GM21529 (cell line): ENCODE measurements at regions not wholly inside any gene's neighbourhood (a gene's known extent, or its start where the extent isn't known, plus 50 kb on each side); places are given as distances from the start of the nearest gene placed in this dataset.

Source experiments
- ATAC-seq: cut with Tn5 transposase; IDR thresholded peaks from one replicate; pipeline ENCODE4 v1.9.1; 2021; ENCODE audit not compliant: unreplicated experiment

DNA sequence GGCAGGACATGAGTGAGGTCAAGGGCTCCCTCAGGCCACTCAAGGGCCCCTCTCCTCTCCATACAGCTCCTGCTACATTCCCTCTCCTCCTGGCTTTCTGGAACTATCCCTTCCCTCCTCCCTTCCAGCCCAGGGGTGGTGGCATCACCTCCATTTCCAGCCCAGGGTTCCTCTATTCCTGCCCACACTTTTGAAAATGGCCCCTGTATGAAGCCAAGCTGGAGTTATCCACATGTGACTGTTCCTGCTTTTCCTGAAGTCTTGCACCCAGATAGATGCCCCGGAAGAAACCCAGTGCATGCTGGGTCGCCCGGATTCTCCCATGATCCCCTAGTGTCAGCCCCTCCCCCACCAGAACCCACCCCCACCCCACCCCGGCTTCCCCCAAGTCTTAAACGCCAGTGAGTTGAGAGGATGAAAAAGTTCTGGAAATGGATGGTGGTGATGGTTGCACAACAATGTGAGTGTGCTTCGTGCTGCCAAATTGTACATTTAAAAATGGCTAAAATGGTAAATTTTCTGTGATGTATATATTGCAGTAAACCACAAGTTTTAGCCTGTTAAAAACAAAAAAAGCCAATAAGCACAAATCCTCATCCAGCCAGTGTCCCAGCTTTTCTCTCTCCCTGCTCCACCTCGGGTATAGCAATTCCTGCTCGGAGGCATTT, 136.9 kb downstream of the SCARB1 start:
- no peak for ATAC-seq

DNA sequence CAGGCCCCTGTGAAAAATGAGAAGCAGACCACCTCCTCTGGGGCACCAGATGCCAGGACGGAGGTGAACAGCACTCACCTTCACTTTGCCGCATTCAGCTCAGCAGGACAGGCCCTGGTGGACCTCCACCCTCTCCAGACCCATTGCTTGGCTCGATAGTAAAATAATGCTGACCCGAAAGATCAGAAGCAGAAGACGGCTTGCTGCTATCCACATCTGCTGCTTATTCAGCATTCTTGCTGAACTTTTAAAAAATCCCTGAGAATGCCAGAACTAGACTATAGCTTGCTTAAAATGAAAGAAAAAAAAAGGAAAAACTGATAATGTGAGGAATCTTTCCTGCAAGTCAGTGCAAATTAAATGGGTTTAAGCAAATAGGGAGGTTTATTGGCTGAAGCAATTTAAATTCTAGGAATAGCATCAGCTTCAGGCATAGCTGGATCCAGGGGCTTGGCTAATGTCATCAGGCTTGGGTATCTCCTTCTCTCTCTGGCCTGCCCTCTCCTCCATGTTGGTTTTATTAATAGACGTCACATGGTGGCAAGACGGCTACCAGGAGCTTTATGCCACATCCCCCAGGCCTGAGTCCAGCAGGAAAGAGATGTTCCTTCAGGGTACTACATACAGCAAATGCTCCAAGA, 137.9 kb downstream of the SCARB1 start:
- ATAC-seq, result no peak

DNA sequence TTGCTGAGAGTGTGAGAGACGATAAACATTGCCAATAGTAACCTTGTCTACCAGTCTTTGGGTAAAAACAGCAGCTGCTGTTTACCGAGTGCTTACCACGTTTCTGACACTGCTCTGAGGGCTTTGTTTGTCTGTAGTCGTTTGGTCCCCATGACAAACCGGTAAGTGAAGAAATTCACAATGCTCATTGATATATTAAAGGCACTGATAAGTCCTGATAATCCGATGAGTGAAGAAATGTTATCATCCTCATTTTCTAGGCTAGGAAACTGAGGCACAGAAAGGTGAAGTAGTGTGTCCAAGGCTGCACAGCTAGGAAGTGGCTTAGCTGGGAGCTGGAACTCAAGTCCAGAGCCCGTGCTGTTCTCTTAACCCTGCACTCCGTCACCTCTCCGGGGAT, 138.6 kb downstream of the SCARB1 start:
- ATAC-seq, result no peak

DNA sequence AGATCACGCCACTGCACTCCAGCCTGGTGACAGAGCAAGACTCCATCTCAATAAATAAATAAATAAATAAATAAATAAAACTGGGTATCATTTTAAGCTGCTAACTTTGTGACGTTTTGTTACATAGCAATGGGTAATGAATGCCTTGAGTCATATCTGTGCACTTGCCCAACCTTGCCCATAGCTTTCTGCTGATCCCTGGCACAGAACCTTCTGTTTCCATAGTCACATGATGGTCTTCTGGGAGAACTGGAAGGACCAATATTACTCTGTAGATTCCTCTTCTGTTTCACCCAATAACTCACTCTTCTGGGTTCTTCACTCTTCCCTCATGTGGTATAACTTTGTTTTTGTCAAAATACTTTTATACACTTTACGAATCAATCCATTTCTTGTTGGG, 140.8 kb downstream of the SCARB1 start:
- ATAC-seq, result no peak

DNA sequence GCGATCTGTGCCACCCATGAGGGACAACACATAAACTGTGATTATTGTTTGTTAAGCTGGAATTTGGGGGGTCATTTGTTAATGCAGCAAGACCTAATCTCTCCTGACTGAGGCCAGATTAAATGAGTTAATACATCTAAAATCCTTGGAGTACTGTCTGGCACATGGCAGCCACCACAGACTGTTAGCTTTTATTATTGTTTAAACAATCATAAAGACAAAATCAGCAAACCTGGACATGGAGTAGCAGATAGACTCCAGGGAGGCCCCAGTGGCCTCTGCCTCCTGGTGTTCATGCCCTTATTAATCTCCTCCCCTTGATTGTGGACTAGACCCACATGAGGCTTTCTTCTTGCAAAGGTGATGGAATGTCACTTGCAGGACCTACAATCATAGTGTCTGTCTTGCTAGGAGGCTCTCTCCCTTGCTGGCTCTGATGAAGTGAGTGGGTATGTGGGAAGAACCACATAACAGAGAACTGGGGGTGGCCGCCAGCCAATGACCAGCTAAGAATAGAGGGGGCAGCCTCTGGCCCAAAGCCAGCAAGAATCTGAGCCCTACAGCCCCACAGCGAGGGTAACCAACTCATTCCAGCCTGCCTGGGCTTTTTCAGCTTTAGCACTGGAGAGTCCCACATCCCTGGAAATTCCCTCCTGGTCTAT, 142.0 kb downstream of the SCARB1 start:
- ATAC-seq, result no peak

DNA sequence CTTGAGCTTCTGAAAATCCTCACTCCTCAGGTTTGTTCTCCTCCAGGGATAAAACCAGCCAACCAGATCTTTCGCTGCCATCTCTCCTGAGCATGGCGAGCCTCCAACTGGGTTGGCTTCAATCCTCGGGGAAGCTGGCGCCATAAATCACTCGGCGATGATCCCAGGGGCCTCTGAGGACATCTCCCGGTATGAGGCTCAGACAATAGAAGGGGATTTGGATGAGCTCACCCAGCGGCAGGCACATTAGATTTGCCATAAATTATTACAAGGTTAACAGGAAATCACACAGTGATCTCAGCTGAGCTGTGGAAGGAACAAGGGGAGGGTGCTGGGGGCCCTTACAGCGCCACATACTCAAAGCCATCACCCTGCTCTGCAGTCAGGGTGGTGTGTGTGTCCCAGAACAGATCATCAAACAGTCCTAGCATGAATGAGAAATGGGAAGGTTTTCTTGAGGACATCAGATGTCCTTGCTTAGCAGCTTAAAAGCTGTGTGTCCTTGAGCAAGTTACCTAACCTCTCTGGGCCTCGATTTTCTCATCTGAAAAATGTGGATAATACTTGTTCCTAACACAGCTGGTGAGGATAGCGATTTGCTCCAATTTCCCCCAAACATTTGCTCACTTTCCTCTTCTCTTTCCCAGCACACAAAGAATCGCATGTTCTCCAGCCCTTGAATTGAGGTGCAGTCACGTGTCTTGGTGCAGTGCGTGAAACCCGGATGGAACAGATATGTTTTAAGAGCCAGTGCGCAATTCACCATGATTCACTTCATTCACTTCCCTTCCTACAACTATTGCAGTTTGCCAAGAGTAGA, 142.8 kb downstream of the SCARB1 start:
- ATAC-seq, result no peak

DNA sequence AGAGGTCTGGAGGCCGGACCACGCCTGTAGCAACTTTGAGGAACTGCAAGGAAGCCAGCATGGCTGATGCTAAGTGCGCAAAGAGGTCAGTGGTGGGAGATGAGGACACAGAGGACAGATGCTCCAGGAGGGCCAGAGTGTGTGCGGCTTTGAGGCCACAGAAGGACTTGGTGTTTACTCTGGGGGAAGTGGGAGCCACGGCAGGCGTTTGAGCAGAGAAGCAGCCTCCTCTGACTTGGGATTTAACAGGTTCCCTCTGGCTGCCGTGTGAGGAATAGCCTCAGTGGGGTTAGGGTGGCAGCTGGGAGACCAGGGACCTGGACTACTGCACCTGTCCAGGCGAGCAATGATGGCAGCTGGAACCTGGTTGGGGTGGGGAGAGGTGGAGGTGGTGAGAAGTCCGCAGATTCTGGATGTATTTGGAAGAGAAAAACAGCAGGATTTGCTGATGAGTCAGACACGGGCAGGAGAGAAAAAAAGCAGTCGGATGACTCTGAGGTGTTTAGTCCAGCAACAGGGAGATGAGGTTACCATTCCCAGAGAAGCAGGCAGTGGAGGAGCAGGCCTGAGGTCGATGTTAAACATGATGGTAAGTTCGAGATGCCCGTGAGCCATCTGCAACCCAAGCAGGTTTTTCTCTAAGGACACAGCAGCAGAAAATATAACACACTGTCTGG, 143.5 kb downstream of the SCARB1 start:
- ATAC-seq, result no peak

DNA sequence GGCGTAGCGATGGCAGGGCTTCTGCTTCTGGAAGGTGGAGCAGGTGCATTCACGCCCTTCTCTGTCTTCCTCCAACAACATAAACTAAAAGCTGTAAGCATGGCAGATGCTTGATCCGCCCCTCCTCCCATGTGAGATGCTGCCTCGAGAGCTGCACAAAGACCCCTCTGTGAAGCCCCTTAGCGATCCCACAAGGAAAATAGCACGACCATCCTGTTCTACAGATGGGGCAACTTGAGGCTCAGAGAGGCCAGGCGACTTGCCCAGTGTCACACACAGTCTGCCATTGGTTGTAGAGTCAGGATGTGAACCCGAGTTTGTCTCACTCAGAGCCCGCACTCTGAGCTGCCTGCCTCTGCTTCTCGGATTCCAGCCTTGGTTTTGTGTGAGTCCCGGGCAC, 144.4 kb downstream of the SCARB1 start:
- no peak for ATAC-seq

DNA sequence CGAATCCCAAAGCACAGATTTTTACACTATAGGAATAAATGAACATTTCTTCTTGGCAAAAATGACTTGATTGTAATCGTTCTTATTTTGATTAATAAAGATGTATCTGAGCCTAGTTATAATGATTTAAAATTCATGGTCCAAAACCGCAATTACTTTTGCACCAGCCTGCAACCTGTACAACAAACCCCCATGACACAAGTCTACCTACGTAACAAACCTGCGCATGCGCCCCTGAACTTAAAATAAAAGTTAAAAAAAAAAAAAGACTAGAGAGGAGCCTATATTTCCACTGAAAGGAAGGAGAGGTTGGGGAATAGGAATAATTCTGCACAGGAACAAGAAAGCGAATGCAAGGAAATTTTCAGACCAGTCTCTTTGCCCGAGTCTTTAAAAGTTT, 145.2 kb downstream of the SCARB1 start:
- ATAC-seq, result no peak

DNA sequence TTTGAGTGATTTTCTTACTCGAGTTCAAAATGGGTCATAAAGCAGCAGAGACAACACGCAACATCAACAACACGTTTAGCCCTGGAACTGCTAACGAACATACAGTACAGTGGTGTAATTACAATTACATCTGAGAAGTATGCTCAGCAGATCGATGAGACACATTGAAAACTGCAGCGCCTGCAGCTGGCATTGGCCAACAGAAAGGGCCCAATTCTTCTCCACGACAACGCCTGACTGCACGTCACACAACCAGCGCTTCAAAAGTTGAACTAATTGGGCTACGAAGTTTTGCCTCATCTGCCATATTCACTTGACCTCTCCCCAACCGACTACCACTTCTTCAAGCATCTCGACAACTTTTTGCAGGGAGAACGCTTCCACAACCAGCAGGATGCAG, 145.6 kb downstream of the SCARB1 start:
- ATAC-seq, result no peak

DNA sequence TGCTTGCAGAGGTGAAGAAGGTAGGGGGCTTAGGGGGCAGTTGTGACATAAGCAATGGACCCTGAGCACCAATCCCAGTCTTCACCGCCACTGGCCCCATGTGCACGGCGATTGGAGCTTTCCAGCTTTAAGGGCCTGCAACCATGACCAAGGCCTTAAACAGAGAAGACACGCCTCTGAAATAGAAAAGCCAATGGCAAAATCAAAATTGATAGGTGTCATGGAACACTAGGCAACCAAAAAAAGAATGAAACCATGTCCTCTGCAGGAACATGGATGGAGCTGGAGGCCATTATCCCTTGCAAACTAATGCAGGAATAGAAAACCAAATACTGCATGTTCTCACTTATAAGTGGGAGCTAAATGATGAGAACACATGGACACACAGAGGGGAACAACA, 146.3 kb downstream of the SCARB1 start:
- ATAC-seq, result no peak

DNA sequence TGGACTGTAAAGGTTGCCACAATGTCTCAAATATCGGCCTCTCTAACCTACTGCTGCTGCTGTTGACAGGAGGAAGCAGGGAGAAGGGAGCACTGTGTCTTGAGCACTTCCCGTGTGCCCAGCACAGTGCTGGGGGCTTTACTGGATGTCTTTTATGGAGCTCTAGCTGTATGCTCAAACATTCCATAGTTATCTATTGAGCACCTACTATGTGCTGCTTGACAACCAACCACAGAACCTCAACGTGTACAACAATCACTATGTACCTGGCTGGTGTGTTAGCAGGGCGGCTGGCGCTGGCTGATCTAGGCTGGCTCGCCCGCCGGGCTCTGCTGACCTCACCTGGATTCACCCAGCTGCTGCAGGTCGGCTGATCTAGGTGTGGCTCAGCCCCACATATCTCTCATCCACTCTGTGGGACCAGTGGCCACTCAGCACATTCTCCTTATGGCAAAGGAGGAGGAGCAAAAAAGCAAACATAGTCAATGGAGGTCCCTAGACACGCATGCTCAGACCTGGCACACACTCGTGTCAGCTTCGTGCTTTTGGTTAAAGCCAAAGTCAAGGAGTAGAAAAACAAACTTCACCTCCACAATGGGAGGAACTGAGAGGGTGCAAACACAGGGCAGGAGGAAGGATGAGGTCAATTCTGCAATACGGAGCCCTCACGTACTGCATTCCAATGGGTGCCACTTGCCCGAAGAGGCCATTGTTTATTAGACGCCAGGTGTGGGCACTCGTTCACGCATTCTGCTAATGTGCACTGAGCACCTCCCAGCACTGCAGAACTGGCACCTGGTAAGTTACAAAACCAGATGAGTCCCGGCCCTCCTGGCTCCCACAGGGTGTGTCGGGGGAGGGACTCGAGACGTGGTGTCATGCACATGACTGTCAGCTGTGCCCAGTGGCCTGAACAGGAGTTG, 147.2 kb downstream of the SCARB1 start:
- no peak for ATAC-seq

DNA sequence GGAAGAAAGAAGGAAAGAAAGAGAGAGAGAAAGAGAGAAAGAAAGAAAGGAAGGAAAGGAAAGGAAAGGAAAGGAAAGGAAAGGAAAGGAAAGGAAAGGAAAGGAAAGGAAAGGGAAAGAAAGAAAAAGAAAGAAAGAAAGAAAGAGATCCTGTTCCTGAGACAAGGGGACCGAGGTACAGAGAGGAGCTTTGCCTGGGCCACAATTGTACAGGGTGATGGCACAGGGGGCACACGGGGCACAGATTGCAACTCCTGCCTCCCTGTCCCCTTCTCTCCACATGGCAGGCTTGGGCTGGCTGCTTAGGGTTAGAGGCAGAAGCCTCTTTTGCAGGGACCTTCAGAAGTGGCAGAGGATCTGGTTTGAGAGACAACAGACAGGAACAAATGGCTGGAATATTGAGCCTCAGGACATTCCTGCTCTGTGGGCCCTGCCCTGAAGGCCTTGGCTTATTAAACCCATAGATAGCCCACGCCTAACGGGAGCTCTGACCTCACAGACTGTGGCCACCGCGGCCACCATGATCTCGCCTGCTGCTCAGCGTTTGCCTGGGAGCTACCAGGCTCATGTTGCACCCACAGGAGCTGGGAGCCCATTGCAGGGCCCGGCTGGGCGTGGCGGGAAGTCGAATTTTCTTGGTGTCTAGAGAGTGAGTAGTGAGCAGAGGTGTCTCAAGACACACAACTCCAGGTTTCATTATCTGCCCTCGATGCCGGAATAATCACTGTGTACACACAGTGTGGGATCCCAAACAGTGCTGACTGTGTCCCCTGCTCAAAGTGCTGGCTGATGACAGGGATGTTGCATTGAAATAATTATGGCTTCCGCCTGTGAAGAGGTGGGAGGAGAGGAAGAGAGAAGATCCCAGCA, 147.9 kb upstream of the NCOR2 start:
- ATAC-seq, result no peak

DNA sequence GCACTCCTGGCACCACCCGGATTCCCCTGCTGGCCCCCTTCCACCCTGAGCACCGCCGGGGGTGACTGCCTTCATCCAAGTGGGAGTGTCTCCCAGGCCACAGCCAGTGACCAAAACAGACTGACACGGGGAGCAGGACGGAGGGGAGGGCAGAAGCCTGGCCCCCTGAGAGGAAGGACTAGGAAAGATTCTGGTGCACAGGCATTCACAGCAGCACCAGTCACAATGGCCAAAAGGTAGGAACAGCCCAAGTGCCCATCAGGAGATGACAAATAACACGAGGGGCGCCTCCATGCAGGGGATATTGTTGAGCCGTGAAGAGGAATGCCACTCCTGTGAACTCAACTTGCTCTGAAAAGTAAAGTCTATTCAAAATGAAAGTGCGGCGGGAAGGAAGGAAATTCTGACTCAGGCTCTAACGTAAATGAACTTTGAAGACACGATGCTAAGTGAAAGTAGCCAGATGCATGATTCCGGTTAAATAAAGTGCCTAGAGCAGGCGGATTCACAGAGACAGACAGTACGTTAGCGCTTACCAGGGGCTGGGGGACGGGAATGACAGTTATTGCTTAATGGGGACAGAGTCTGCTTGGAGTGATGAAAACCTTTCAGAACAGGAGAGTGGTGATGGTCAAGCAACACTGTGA, 146.1 kb upstream of the NCOR2 start:
- ATAC-seq, result peak; percentile 81

DNA sequence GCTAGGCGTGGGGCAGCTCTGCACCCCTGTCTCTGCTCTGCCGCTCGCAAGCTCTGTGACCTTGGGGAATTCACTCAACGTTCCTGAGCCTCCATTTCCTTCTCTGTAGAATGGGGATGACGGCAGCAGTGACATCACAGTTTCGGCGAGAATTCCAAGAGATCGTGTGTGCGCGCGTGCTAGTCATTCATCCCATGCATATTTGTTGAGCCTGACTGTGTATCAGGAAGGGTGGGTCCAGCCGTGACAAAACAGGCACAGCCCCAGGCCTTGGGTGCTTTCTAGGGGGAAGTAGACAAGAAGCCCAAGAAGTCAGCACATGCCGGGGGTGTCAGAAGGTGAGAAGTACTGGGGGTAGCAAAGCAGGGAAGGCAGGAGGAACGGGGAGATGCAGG, 145.6 kb upstream of the NCOR2 start:
- peak; percentile 22 for ATAC-seq

DNA sequence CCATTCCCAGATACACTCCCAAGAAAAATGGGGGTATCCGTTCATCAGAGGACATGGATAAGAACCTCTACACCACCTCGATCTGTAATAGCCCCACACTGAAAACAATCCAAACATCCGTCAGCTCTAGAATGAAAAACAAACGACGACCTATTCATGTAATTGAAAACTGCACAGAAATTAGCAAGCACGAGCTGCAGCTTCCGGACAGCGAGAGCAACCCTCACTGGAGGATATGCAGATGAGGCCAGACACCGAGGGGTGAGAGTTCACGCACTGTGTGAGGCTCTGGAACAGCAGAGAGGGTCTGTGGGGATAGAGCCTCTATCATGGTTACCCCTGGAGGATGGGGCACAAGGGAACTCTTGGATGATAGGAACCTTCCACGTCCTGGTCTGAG, 143.9 kb upstream of the NCOR2 start:
- ATAC-seq, result no peak

DNA sequence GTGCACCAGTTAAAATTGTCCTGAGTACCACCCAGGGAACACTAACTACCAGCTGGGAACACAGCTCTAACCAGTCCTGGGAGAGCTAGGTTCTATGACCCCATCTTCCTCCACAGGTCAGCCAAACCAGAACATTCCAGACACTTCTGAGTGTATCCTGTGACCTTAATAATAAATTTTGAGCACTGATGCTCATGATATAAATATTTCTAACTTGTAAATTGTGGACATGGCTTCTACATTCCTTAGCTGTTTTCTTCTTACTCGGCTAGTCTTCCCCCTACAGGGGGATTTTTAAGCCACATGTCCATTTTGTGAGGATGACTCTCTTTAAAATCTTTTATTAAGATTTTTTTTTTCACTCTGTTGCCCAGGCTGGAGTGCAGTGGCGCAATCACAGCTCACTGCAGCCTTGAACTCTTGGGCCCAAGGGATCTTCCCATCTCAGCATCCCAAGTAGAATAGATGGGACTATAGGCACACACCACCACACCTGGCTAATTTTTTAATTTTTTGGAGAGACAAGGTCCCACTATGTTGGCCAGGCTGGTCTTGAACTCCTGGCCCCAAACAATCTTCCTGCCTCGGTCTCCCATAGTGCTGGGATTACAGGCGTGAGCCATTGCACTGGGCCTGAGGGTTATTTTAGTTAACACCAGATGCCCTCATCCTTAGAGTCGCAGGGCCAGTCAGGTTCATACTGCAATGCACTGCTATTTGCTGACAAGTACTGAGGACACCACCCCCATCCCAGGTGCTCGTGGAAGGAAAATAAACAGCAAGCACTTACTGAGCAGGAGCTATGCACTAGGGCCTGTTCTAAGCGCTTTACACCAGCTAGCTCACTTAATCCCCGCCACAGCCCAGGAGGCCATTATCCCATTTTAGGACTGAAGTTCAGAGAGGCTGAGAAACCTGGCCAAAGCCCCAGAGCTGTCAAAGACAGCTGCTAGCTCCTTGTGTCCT, 142.6 kb upstream of the NCOR2 start:
- ATAC-seq, result no peak
